Colonic mucosa (tissue), 4 donors: ENCODE measurements at regions not wholly inside any gene's neighbourhood (a gene's known extent, or its start where the extent isn't known, plus 50 kb on each side); places are given as distances from the start of the nearest gene placed in this dataset.

Experiments used
- DNase-seq: peaks from one replicate; pipeline ENCODE4 v3.0.0-alpha.2; 2020
- H3K27ac ChIP-seq: fragments of 200-600 bp; one replicate; pipeline ENCODE4 v1.8.0; 2021
- H3K27me3 ChIP-seq: fragments of 200-600 bp; one replicate; pipeline ENCODE4 v1.8.0; 2021
- H3K36me3 ChIP-seq: fragments of 200-600 bp; one replicate; pipeline ENCODE4 v1.8.0; 2021
- H3K4me1 ChIP-seq: fragments of 200-600 bp; one replicate; pipeline ENCODE4 v1.8.0; 2021; ENCODE audit warnings: mild to moderate bottlenecking
- H3K4me3 ChIP-seq: fragments of 200-600 bp; one replicate; pipeline ENCODE4 v1.8.0; 2021
- H3K9ac ChIP-seq, 2 donors: one replicate each; pipeline ENCODE4 v1.7.0; 2013; ENCODE audit warnings: control low read depth in 2 of 2, low read depth in 2 of 2, low read length in 2 of 2
- H3K9me3 ChIP-seq: fragments of 200-600 bp; one replicate; pipeline ENCODE4 v1.8.0; 2021
- intact Hi-C: fragments of 100-400 bp; cut with DNase I; formaldehyde crosslinking; loops from one replicate; pipeline ENCODE4 v1.14.1; 2022
- TF ChIP-seq, protein P1 (sequence below): fragments of 200-600 bp; IDR thresholded peaks from one replicate; pipeline ENCODE4 v1.8.0; 2022; ENCODE audit warnings: antibody characterized with exemption, mild to moderate bottlenecking
- donor health status: healthy.
- donor health status: DM: no; HTN: no; CAD: no.
- donor health status: DM: no; HTN: no; CAD: no.

DNA sequence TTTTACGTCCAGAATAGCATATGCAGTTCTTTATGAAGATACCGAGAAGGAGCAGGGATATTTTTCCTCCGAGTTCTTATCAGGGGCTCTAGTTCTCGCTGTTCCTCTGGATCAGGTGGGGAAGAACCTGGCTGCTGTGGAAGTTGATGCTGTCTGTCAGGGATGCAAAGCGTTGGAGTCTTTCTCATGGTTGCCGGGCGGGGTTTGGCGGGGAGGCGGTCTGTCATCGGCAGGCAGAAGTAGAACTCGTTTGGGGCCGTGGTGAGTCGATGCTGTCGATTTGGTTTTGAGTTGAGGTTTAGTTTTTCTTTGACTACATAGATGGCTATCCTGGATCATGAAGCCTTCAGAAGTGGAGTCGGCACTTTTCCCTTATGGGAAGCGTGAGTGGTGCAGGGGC lies 691.2 kb downstream of the QKI start:
- H3K36me3 ChIP-seq = no peaks in the 10 kb centered on the region
- no peak for DNase-seq
- H3K4me3 ChIP-seq = no peak overlapping the region
- intact Hi-C loops = no loop called here
- no peaks in the 10 kb centered on the region for H3K9me3 ChIP-seq
- H3K27me3 ChIP-seq = no peaks in the 10 kb centered on the region
- TF ChIP-seq, protein P1, sequence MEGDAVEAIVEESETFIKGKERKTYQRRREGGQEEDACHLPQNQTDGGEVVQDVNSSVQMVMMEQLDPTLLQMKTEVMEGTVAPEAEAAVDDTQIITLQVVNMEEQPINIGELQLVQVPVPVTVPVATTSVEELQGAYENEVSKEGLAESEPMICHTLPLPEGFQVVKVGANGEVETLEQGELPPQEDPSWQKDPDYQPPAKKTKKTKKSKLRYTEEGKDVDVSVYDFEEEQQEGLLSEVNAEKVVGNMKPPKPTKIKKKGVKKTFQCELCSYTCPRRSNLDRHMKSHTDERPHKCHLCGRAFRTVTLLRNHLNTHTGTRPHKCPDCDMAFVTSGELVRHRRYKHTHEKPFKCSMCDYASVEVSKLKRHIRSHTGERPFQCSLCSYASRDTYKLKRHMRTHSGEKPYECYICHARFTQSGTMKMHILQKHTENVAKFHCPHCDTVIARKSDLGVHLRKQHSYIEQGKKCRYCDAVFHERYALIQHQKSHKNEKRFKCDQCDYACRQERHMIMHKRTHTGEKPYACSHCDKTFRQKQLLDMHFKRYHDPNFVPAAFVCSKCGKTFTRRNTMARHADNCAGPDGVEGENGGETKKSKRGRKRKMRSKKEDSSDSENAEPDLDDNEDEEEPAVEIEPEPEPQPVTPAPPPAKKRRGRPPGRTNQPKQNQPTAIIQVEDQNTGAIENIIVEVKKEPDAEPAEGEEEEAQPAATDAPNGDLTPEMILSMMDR = no peak
- no peak overlapping the region for H3K27ac ChIP-seq
- no peaks in the 10 kb centered on the region for H3K4me1 ChIP-seq
- H3K9ac ChIP-seq = no peak overlapping the region

DNA sequence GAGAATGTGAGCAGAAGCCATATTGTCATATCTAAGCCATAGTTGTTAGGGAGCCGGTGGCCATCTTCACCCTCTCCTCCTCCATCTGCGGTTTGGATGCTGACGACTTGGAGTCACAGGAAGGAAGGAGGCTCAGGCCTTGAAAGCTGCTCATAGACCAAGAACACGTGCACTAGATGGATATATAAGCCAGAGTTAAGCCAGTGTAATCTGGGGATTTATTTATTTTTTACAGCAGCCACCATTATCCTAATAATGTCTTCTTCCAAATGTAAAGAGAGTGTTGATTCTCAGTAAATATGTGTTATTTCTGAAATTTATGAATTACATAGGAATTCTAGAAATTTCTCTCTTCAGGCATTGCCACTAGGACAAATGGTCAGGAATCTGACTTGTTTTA lies 689.9 kb downstream of the QKI start:
- TF ChIP-seq, protein P1 = no peak
- no peaks in the 10 kb centered on the region for H3K36me3 ChIP-seq
- no peak for DNase-seq

DNA sequence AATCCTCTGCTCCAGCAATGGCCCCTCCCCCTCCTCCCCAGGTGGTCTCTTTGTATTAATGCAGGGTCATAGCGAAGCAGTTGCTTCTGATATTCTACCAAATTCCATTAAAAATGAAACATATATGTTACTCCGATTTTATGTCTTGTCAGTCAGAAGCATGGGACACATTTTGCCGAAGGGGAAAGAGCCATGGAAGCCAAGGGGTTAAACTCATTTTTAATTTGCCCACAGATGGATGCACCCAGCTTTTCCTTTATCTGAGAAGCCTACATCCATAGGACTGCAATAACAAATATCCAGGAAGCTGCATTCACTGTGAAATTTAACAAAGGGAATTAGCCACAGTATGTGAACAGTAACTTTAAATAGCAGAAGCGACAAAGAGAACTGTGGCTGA lies 688.2 kb downstream of the QKI start:
- intact Hi-C loops = no loop called here
- Histone ChIP-seq H3K36me3 (no peaks in the 10 kb centered on the region), H3K4me1 (no peaks in the 10 kb centered on the region), H3K4me3 (no peak overlapping the region), H3K9ac (no peak overlapping the region), H3K9me3 (no peaks in the 10 kb centered on the region), H3K27ac (no peak overlapping the region), H3K27me3 (no peaks in the 10 kb centered on the region)
- TF ChIP-seq, protein P1 = no peak
- DNase-seq = no peak

More for the DNA sequence above, 689.9 kb downstream of the QKI start:
- Histone ChIP-seq H3K4me1 (no peaks in the 10 kb centered on the region), H3K4me3 (no peak overlapping the region), H3K27me3 (no peaks in the 10 kb centered on the region), H3K9me3 (no peaks in the 10 kb centered on the region), H3K9ac (no peak overlapping the region), H3K27ac (no peak overlapping the region)
- intact Hi-C loops = no loop called here

DNA sequence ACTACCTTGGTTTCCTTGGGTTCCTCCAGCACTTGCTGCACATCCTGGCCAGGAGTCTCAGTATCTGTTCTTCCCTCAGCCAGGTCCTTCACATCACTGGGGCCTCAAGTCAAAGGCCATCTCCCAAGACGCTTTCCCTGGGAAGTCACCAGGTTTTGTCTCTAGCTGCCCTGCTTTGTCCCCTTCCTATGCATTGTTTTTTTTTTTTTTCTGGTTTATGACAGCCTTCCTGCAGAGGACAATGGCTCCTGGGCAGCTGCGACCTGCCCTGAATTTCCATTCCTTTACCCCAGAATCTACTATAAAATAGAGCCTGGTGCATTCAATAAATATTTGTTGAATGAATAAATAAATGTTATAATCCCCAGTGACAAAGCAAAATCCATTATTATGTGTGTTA lies 687.3 kb downstream of the QKI start:
- DNase-seq = no peak
- Histone ChIP-seq H3K4me3 (no peak overlapping the region), H3K27me3 (no peaks in the 10 kb centered on the region), H3K4me1 (no peaks in the 10 kb centered on the region), H3K36me3 (no peaks in the 10 kb centered on the region), H3K27ac (no peak overlapping the region), H3K9me3 (no peaks in the 10 kb centered on the region), H3K9ac (no peak overlapping the region)
- intact Hi-C loops = no loop called here
- TF ChIP-seq, protein P1 = no peak

DNA sequence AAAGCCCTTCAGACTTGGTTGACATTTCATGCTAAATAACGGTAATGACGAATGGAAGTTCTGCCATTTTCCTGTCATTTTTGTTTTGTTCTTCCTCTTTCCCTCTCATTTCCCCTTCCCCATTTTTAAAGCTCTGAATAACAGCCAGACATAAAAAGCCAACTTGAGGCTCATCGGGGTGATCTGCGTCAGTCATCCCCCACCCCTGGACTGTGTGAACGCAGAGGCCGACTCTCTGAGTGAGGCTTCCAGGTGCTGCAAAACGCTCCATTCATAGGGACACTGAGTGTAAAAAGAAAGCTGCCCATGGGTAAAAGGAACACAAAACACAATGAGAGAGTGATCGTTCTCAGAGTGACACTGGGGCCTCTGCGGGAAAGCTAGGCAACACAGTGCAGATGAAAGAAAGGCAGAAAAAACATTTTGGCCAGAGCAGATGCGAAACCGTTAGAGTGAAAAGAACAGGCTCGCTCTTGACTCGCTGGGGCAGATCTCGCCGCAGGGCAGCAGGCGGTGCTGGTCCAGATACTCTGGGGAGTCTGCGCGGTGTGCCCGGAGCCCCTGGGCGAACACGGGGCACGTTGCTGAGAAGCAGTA lies 684.8 kb downstream of the QKI start:
- Histone ChIP-seq H3K9me3 (no peaks in the 10 kb centered on the region), H3K27ac (no peak overlapping the region), H3K27me3 (no peaks in the 10 kb centered on the region), H3K4me3 (no peak overlapping the region), H3K4me1 (no peaks in the 10 kb centered on the region), H3K36me3 (no peaks in the 10 kb centered on the region), H3K9ac (no peak overlapping the region)
- DNase-seq = no peak
- intact Hi-C loops = no loop called here
- TF ChIP-seq, protein P1 = no peak
